Mucosa of descending colon (tissue), 3 donors: ENCODE measurements at regions not wholly inside any gene's neighbourhood (a gene's known extent, or its start where the extent isn't known, plus 50 kb on each side); places are given as distances from the start of the nearest gene placed in this dataset.
A peak's percentile ranks its signal among the peaks of the same experiment; 100 is the strongest.
"Not testable (repeated sequence)": the region's sequence is repeated elsewhere in the genome, so short reads cannot be mapped to it uniquely, and the experiment has no call there.

Experiments
- ATAC-seq: fragments of 200-7000 bp; cut with Tn5 transposase; one replicate; pipeline ENCODE4 v1.9.1; 2020; ENCODE audit warnings: mild to moderate bottlenecking, moderate library complexity
- DNase-seq, 3 donors: peaks; one replicate each; pipeline ENCODE4 v3.0.0-alpha.2; 2020
- H3K36me3 ChIP-seq: fragments of 200-600 bp; one replicate; pipeline ENCODE4 v1.8.0; 2021; ENCODE audit warnings: low read depth, mild to moderate bottlenecking
- H3K4me1 ChIP-seq: fragments of 200-600 bp; one replicate; pipeline ENCODE4 v1.8.0; 2021; ENCODE audit warnings: low read depth, mild to moderate bottlenecking
- H3K4me3 ChIP-seq: fragments of 200-600 bp; one replicate; pipeline ENCODE4 v1.8.0; 2021; ENCODE audit warnings: mild to moderate bottlenecking
- H3K9me3 ChIP-seq: fragments of 200-600 bp; one replicate; pipeline ENCODE4 v1.8.0; 2021; ENCODE audit warnings: mild to moderate bottlenecking
- CTCF ChIP-seq: fragments of 200-600 bp; IDR thresholded peaks from one replicate; pipeline ENCODE4 v1.8.0; 2022; ENCODE audit warnings: antibody characterized with exemption, mild to moderate bottlenecking
- intact Hi-C, 2 donors: fragments of 100-400 bp; cut with DNase I in 1 of 2; cut with micrococcal nuclease in 1 of 2; formaldehyde crosslinking; loops; one replicate each; pipeline versions ENCODE4 v1.11.0 to v1.11.1; 2022; cut with DNase I, micrococcal nuclease
- donor health status: DM: no; HTN: no; CAD: no; lungs with moderate emphysema.
- donor health status: DM: no; HTN: no; CAD: no.
- donor health status: DM: no; HTN: yes; CAD: no.

DNA sequence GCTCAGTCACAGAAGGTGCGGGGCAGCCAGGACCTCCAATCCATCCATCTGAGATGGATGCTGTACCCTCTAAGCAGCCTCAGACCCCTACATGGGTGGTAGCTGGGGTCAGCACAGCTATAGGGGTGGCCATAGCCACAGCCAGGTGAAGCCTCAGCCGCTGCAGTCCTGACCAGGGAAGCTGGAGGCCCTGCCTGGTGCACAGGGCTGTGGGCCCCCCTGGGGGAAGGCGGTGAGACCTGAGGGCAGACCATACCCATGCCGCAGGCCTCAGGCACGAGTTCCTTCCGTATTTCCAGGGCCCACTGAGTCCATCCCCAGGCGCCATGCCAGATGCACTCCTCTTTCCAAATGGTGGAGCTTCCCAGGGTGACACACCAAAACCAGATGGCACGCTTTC is 96.6 kb upstream of the KDM7A start:
- intact Hi-C loops = no loop called here
- Histone ChIP-seq H3K36me3 (no peaks in the 10 kb centered on the region), H3K4me1 (no peaks in the 10 kb centered on the region), H3K9me3 (no peaks in the 10 kb centered on the region), H3K4me3 (no peak overlapping the region)
- no peak for TF ChIP-seq CTCF
- no peak for ATAC-seq
- DNase-seq = no peak

DNA sequence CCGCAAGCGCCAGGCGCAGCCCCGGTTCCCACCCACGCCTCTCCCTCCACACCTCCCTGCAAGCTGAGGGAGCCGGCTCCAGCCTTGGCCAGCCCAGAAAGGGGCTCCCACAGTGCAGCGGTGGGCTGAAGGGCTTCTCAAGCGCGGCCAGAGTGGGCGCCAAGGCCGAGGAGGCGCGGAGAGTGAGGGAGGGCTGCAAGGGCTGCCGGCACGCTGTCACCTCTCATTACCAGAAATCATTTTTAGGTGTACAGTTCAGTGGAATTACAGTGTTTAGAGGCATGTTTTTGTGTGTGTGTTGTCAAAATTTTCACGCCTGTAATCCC is 94.8 kb upstream of the KDM7A start:
- H3K36me3 ChIP-seq, H3K9me3 ChIP-seq, H3K4me3 ChIP-seq, DNase-seq, intact Hi-C loops, ATAC-seq, H3K4me1 ChIP-seq: not testable (repeated sequence)

DNA sequence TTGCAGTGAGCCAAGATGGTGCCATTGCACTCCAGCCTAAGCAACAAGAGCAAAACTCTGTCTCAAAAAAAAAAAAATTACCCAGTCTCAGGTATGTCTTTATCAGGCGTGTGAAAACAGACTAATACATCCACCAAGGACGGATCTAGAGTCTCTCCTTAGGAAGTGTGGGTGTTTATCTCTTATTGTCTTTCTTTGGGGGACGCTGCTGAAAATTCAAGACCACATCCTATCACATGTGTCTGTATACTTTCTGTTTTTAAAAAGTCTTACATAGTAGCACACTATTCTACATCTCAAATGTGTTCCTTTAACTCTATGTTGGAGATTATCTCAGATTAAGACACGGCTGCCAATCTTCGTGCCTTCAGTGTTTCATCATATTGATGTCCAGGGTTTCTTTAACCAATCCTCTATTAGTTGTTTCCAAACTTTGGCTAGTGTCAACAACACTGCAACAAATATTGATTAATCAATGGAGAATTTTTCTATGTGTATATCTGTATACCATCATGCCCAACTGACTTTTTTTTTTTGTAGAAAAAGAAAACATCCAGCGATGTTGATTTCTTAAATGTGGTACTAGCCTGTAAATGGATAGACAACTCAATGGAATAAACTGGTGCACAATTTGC is 92.3 kb upstream of the KDM7A start:
- Histone ChIP-seq H3K36me3 (no peaks in the 10 kb centered on the region), H3K4me1 (no peaks in the 10 kb centered on the region), H3K9me3 (no peaks in the 10 kb centered on the region), H3K4me3 (no peak overlapping the region)
- no peak for TF ChIP-seq CTCF
- intact Hi-C loops = no loop called here
- ATAC-seq (peak; percentile 23), DNase-seq (no peak)

GRCh38 chr7:140267381-140268226 is 90.8 kb upstream of the KDM7A start:
- ATAC-seq (no peak), DNase-seq (no peak)
- intact Hi-C loops = no loop called here
- no peak overlapping the region for H3K4me3 ChIP-seq
- H3K36me3 ChIP-seq = no peaks in the 10 kb centered on the region
- TF ChIP-seq CTCF = no peak
- no peaks in the 10 kb centered on the region for H3K9me3 ChIP-seq
- no peaks in the 10 kb centered on the region for H3K4me1 ChIP-seq

DNA sequence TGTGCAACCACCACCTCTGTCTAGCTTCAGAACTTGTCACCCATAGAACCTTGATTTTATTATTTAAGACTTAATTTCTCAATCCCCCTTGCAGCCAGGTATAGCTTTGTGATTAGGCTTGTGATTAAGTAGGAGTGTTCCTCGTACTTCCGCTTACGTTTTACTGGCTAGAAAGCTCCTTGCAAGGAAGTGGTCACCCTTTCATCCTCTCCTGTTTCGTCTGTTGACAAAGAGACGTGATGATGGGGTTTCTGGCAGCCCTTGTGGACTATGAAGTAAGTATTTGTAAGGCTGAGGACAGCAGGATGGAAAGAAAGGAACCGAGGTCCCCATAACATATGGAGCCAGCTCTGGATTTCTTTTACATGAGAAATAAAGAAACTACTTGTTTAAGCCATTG is 86.5 kb upstream of the KDM7A start:
- peaks cover 20% of the 10 kb centered on the region for H3K4me1 ChIP-seq
- H3K4me3 ChIP-seq = no peak overlapping the region
- DNase-seq (no peak), ATAC-seq (peak; percentile 18)
- H3K36me3 ChIP-seq = no peaks in the 10 kb centered on the region
- no peaks in the 10 kb centered on the region for H3K9me3 ChIP-seq
- no peak for TF ChIP-seq CTCF
- intact Hi-C loops = no loop called here

- DNase-seq = no peak
Measured at GRCh38 chr7:140262242-140262903, 85.6 kb upstream of the KDM7A start.

More at GRCh38 chr7:140262242-140262903, 85.6 kb upstream of the KDM7A start:
- intact Hi-C loops = no loop called here
- peaks cover 20% of the 10 kb centered on the region for H3K4me1 ChIP-seq
- H3K4me3 ChIP-seq = no peak overlapping the region
- no peak for TF ChIP-seq CTCF
- ATAC-seq = no peak
- no peaks in the 10 kb centered on the region for H3K36me3 ChIP-seq
- H3K9me3 ChIP-seq = no peaks in the 10 kb centered on the region
